GM04503 (cell line): ENCODE measurements at regions not wholly inside any gene's neighbourhood (a gene's known extent, or its start where the extent isn't known, plus 50 kb on each side); places are given as distances from the start of the nearest gene placed in this dataset.

ENCODE experiments used
- DNase-seq: peaks from one replicate; pipeline ENCODE4 v3.0.0-alpha.2; 2012; ENCODE audit warnings: low read depth

DNA sequence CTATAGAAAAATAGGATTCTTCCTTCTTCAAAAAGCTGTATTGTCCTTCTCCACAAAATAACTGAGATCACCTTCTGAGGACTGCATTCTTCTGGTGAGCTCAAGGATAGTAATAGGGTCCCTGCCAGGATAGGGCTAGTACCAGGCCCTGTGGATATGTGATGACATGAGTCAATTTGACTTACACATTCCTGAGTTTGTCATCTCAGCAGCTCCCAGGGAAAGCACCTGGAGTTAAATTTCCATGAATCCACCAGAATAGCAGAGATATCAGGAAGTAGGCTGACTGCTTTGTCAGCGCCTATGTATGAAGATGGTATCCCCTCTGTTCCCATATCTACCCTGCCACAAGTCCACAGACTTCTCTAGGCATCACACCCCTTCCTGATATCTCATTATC is 225.8 kb downstream of the PMP22 start:
- DNase-seq, result no peak

GRCh38 chr17:15038656-15039055 is 226.5 kb downstream of the PMP22 start:
- DNase-seq, result peak; percentile 31

- no peak for DNase-seq
These were observed 228.9 kb downstream of the PMP22 start for GRCh38 chr17:15036238-15036637.

GRCh38 chr17:15031975-15032374 is 233.2 kb downstream of the PMP22 start:
- DNase-seq, result no peak

GRCh38 chr17:15029469-15029868 is 235.7 kb downstream of the PMP22 start:
- DNase-seq, result no peak

GRCh38 chr17:15027853-15028252 is 237.3 kb downstream of the PMP22 start:
- DNase-seq, result no peak

DNA sequence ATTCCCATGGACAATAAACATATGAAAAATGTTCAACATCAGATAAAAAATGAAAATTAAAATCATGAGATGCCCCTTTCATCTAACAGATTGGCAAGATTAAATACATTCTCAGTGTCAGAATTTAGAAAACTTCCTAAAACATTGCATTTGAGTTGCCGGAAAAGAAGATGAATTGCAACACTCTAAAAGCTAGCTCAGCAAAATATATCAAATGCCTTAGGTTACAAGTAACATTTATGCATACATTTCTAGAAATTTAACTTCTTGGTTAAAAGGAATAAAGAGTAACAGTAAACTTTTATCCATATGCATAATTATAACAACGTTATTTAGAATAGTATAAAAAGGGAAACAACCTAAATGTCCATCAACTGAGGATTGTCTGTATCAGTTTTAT is 239.0 kb downstream of the PMP22 start:
- DNase-seq, result no peak

DNA sequence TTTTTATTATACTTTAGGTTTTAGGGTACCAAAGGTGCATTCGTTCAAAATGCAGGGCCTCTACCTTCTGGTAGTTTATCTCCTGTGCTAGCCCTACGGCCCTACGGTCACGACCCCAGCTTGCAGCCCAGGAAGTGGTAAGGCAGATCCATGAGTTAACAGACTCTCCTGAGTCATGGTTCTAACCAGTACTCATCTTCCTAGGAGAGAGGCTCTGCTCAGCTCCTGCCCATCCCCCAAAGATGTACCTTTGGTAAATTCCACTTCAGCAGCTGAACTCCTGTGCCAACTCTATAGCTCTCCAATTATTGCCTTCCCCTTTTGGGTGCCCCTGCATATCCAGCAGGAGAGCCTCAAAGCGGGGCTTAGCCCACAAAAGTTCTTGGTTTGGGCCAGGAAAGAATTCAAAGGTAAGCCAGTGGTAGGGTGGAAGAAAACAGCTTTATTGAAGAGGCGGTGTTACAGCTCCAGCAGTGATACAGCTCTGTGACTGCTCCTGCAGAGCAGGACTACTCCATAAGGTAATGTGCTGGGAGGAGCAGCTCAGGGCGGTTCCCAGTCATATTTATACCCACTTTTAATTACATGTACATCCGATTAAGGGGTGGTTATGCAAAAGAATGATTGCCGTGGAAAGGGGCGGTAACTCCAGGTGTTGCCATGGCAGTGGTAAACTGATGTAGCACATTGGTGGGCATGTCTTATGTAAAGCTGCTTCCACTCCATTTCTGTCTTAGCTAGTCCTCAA is 241.4 kb downstream of the PMP22 start:
- DNase-seq, result no peak

DNA sequence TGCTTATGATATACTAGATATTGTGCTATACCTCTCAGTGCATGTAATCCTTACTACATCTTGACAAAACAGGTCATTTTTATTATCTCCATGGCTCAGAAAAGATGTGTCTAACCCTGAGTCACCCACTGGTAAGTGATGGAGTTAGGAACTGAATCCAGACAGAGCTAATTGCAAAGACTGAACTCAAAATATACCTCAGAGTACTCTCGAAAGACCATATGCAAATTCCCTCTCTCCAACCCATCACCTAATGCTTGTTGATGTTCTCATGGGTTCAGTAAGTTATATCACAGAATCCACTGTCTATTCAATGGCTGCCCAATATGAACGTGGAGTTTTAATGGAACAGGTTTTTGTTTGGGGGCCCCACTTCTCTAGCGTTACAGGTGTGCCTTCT is 246.0 kb downstream of the PMP22 start:
- no peak for DNase-seq

GRCh38 chr17:15012351-15012980 is 252.7 kb downstream of the PMP22 start:
- DNase-seq, result no peak

GRCh38 chr17:15009087-15009486 is 256.0 kb downstream of the PMP22 start:
- no peak for DNase-seq

DNA sequence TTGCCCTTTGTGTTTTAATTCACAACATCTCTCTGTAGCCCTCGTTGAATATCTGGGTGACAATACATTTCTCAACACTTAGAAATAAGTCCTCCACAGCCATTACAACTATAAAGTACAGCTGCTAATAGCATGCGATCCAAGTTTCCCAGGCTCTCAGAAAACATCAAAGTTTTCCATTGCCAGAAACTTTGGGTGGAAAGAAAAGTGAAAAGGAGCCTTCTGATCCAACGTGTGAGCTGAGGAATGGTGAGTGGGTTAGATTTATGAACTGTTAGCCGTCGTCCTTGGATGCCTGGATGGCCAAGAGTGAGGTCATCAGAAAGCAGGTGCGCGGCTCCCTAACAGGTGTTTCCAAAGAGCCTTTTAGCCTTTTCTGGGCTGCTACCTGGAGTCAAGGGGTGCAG is 258.0 kb downstream of the PMP22 start:
- no peak for DNase-seq

- no peak for DNase-seq
These were observed 258.6 kb downstream of the PMP22 start for GRCh38 chr17:15006421-15007128.

GRCh38 chr17:15000661-15001060 is 264.5 kb downstream of the PMP22 start:
- DNase-seq, result no peak

GRCh38 chr17:14997290-14997689 is 267.8 kb downstream of the PMP22 start:
- no peak for DNase-seq

DNA sequence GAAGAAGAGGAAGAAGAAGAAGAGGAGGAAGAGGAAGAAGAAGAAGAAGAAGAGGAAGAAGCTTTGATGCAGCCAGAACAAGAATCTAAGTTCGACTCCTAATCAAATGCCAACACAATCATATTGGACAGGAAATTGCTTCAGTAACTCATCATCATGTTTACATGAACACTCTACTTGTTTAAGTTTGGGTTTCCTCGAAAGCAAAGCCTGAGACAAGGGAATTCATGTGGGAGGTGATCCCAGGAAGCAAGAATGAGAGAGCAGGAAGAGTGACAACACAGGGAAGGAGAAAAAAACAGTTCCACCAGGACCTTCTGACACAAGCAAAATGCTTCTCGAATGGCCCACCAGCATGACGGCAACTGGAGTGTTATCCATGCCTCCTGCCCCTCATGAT is 279.0 kb downstream of the PMP22 start:
- no peak for DNase-seq

DNA sequence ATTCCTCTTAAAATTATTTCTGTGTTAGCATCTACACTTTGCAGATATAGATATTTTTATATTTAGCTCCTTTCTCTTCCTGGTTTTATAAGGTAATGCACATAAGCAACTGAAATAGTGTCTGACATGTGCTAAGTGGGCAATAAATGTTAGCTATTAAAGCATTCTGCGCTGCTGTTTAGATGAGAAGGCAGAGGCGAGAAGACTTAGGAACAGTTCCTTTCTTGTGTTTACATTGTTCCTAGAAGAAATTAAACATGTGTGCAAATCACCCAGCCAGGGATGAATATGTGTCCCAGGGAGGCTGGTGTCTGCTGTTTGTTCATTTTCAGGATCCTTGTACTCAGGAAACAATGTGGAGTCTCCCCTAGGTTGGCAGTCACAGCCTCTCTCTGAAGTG is 292.3 kb downstream of the PMP22 start:
- no peak for DNase-seq

DNA sequence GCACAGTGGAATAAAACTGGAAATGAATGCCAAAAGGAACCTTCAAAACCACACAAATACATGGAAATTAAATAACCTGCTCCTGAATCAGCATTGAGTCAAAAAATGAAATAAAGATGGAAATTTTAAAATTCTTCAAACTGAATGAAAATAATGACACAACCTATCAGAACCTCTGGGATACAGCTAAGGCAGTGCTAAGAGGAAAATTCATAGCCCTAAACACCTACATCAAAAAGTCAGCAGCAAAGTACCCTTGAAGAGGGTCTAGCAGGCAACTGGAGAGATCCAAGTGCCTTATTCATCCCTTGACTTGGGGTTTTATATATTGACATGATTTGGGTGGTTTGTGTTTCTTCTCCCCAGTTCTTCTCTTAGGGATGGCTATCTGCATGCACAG is 294.1 kb downstream of the PMP22 start:
- DNase-seq, result no peak

GRCh38 chr17:14959106-14959648 is 305.9 kb downstream of the PMP22 start:
- DNase-seq, result no peak

- no peak for DNase-seq
These were observed 311.7 kb downstream of the PMP22 start for GRCh38 chr17:14953405-14953804.

DNA sequence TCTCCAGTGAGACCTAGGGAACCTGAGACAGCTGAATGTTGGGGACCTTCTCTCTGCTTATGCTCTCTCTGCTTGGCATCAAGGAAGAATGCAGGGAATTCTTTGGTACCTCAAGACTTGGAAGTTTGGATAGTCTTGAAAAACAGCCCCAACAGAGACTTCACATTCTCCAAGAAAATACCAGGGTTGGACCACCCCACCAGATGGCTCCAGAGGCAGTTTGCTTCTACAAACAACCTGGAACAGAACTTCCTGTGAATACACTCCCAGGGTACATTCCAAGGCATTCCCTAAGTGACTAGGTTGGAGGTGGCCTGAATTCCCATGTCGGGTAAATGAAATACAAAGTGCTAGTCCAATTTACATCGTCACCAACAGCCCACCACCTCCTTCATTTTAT is 314.4 kb downstream of the PMP22 start:
- no peak for DNase-seq

DNA sequence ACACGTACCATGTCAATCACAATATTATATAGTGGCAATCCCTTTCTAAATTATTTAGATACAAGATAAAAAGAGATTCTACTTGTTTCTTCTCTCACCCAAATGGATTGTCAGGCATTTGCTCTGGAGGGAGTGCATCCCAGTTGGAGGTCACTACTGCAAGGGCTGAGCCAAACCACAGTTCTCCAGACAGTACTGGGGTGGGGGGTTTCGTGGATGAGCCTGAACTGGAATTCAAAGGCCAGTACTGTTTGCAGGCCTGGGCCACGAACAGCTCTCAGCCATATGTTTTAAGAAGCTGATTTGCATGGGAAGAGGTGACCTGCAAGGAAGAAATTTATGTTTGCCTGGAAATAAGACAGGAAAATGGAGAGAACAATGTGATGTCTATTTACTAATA is 314.9 kb downstream of the PMP22 start:
- DNase-seq, result no peak

DNA sequence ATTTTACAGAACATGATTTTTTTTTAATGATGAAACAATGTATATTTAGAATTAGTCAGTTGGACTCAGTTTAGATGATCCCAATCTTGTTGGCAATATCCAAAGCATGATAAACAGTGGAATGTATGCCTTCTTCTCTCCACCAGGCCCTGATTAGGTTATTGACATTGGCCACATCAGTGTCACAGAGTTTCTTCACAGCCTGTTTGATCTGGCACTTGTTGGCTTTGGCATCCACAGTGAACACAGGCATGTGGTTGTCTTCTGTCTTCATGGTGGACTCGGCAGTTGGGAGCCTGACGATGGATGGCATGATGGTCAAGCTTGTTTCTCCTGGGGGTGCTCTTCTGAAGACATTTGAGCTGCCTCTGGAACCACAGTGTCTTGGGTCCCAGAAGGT is 317.5 kb downstream of the PMP22 start:
- no peak for DNase-seq
